NCI-H345 treated with DMSO at 0.1 percent for 48 hours (cell line): ENCODE measurements at regions not wholly inside any gene's neighbourhood (a gene's known extent, or its start where the extent isn't known, plus 50 kb on each side); places are given as distances from the start of the nearest gene placed in this dataset.

Experiments used
- DNase-seq: peaks from one replicate; lab custom pipeline; 2025; ENCODE audit not compliant: unreplicated experiment; lab: John Stamatoyannopoulos, UW

- no peak for DNase-seq
Measured at GRCh38 chr13:24075137-24075975, 85.2 kb upstream of the SPATA13 start.

GRCh38 chr13:24076109-24076508 lies 84.4 kb upstream of the SPATA13 start:
- DNase-seq, result no peak

- no peak for DNase-seq
Measured at GRCh38 chr13:24076636-24077035, 83.9 kb upstream of the SPATA13 start.

- DNase-seq, result no peak
Measured at GRCh38 chr13:24080134-24080533, 80.4 kb upstream of the SPATA13 start.

- DNase-seq, result no peak
Measured at GRCh38 chr13:24081387-24081786, 79.1 kb upstream of the SPATA13 start.

GRCh38 chr13:24083141-24083540 lies 77.4 kb upstream of the SPATA13 start:
- DNase-seq, result no peak

GRCh38 chr13:24083722-24084421 lies 76.6 kb upstream of the SPATA13 start:
- no peak for DNase-seq

- DNase-seq, result no peak
Measured at GRCh38 chr13:24085662-24086061, 74.9 kb upstream of the SPATA13 start.

- DNase-seq, result no peak
Measured at GRCh38 chr13:24086642-24087041, 73.9 kb upstream of the SPATA13 start.

GRCh38 chr13:24087605-24088225 lies 72.8 kb upstream of the SPATA13 start:
- no peak for DNase-seq

GRCh38 chr13:24090049-24090448 lies 70.5 kb upstream of the SPATA13 start:
- DNase-seq, result no peak

GRCh38 chr13:24091080-24091479 lies 69.4 kb upstream of the SPATA13 start:
- DNase-seq, result no peak

- DNase-seq, result no peak
Measured at GRCh38 chr13:24092108-24092507, 68.4 kb upstream of the SPATA13 start.

- no peak for DNase-seq
Measured at GRCh38 chr13:24093047-24093446, 67.5 kb upstream of the SPATA13 start.

GRCh38 chr13:24096659-24097058 lies 63.9 kb upstream of the SPATA13 start:
- DNase-seq, result no peak

GRCh38 chr13:24097064-24097463 lies 63.5 kb upstream of the SPATA13 start:
- no peak for DNase-seq

GRCh38 chr13:24097667-24098066 lies 62.9 kb upstream of the SPATA13 start:
- DNase-seq, result no peak

- no peak for DNase-seq
Measured at GRCh38 chr13:24099490-24099889, 61.0 kb upstream of the SPATA13 start.

GRCh38 chr13:24100188-24100587 lies 60.3 kb upstream of the SPATA13 start:
- DNase-seq, result no peak

- DNase-seq, result no peak
Measured at GRCh38 chr13:24103782-24104372, 56.6 kb upstream of the SPATA13 start.

- DNase-seq, result no peak
Measured at GRCh38 chr13:24104723-24105122, 55.8 kb upstream of the SPATA13 start.

- DNase-seq, result no peak
Measured at GRCh38 chr13:24106429-24106828, 54.1 kb upstream of the SPATA13 start.
